ENCODE measurements at regions not wholly inside any gene's neighbourhood (a gene's known extent, or its start where the extent isn't known, plus 50 kb on each side); places are given as distances from the start of the nearest gene placed in this dataset.

- Histone ChIP-seq H3K4me2 (ENCODE audit: low read length) (no peak overlapping the region), H3K9me3 (ENCODE audit: control insufficient read depth in 1 of 2, insufficient read depth in 1 of 2, low read depth in 1 of 2, low read length in 2 of 2) (no peaks in the 10 kb centered on the region), H3K4me3 (replicated peaks in 1 of 2; ENCODE audit: low read depth in 1 of 2, low read length in 2 of 2) (no peak overlapping the region), H2AFZ (ENCODE audit: low read depth, low read length, poor library complexity, severe bottlenecking) (no peak overlapping the region), H3K27me3 (ENCODE audit: insufficient read depth, low read length) (no peaks in the 10 kb centered on the region), H3K9ac (ENCODE audit: low read length) (no peak overlapping the region), H3K9me2 (ENCODE audit: insufficient read depth) (no peaks in the 10 kb centered on the region), H4K20me1 (ENCODE audit: insufficient read depth) (no peaks in the 10 kb centered on the region), H3K4me1 (ENCODE audit: control insufficient read depth in 1 of 2, insufficient read depth in 2 of 2, low read length in 2 of 2) (peaks cover 0 to 18% of the 10 kb centered on the region in 2 experiments; a peak in 1 of 4 replicates), H3K36me3 (ENCODE audit: control insufficient read depth in 1 of 2, insufficient read depth in 2 of 2, low read length in 2 of 2) (no peaks in the 10 kb centered on the region), H3K79me2 (ENCODE audit: insufficient read depth, low read length) (no peaks in the 10 kb centered on the region), H3K27ac (ENCODE audit: low read depth, low read length) (no peak overlapping the region)
- ChIA-PET CTCF (no interaction called here), POLR2A (no interaction called here), RAD21 (ENCODE audit: low non-redundant PET in 1 of 2, low total read pairs in 2 of 2, uncharacterized antibody in 2 of 2, unreplicated experiment in 2 of 2) (no interaction called here)
- no TSS peak for BruUV-seq (replicated peaks)
- TF ChIP-seq CBX3 (IDR thresholded peaks at IDR 0.05; ENCODE audit: low read depth) (no peak), CTCF (IDR thresholded peaks at IDR 0.05 in 2 of 3, conservative IDR thresholded peaks at IDR 0.05 in 1 of 3; ENCODE audit: borderline replicate concordance in 1 of 3, insufficient read depth in 1 of 3, low read depth in 2 of 3, low read length in 2 of 3) (no peak), JUND (IDR thresholded peaks at IDR 0.05) (no peak), CEBPB (IDR thresholded peaks at IDR 0.05; ENCODE audit: low read depth) (no peak), POLR2A (IDR thresholded peaks at IDR 0.05; ENCODE audit: borderline replicate concordance, extremely low read depth, insufficient read depth, insufficient read length) (no peak), FOSL1 (IDR thresholded peaks at IDR 0.05; ENCODE audit: low read depth) (no peak), YY1 (IDR thresholded peaks at IDR 0.05; ENCODE audit: extremely low read depth, insufficient replicate concordance, low read depth, low read length) (no peak), ZBTB33 (IDR thresholded peaks at IDR 0.05; ENCODE audit: extremely low read depth, insufficient replicate concordance, low read length) (no peak), RAD21 (IDR thresholded peaks at IDR 0.05; ENCODE audit: low read depth) (no peak), MAX (IDR thresholded peaks at IDR 0.05) (no peak), ELF1 (IDR thresholded peaks at IDR 0.05; ENCODE audit: borderline replicate concordance, low read depth) (no peak), POLR2AphosphoS5 (IDR thresholded peaks at IDR 0.05; ENCODE audit: low read depth, low read length) (no peak)
- ATAC-seq (no peak), DNase-seq (ENCODE audit: low read depth, low spot score) (no peak)
- intact Hi-C loops (cut with micrococcal nuclease): no loop called here
Measured at GRCh38 chr2:43073401-43073825, 153.0 kb downstream of the ZFP36L2 start.
